ENCODE measurements at regions not wholly inside any gene's neighbourhood (a gene's known extent, or its start where the extent isn't known, plus 50 kb on each side); places are given as distances from the start of the nearest gene placed in this dataset.

GRCh38 chr1:215397106-215397505, 170.0 kb upstream of the KCTD3 start:
- H3K4me3 ChIP-seq (ENCODE audit: low read depth, low read length), result no peak overlapping the region
- DNase-seq (ENCODE audit: low read depth), result no peak
- TF ChIP-seq CTCF (IDR thresholded peaks at IDR 0.05; ENCODE audit: insufficient read depth, low read depth, low read length), result no peak

- TF ChIP-seq CTCF (IDR thresholded peaks at IDR 0.05; ENCODE audit: insufficient read depth, low read depth, low read length), result no peak
- DNase-seq (ENCODE audit: low read depth), result no peak
- H3K4me3 ChIP-seq (ENCODE audit: low read depth, low read length), result no peak overlapping the region
Observed at GRCh38 chr1:215397843-215398242, 169.3 kb upstream of the KCTD3 start.

- no peak for TF ChIP-seq CTCF (IDR thresholded peaks at IDR 0.05; ENCODE audit: insufficient read depth, low read depth, low read length)
- no peak overlapping the region for H3K4me3 ChIP-seq (ENCODE audit: low read depth, low read length)
- no peak for DNase-seq (ENCODE audit: low read depth)
Observed at GRCh38 chr1:215399787-215400186, 167.3 kb upstream of the KCTD3 start.

- no peak overlapping the region for H3K4me3 ChIP-seq (ENCODE audit: low read depth, low read length)
- no peak for TF ChIP-seq CTCF (IDR thresholded peaks at IDR 0.05; ENCODE audit: insufficient read depth, low read depth, low read length)
- no peak for DNase-seq (ENCODE audit: low read depth)
Observed at GRCh38 chr1:215400741-215401140, 166.4 kb upstream of the KCTD3 start.

DNA sequence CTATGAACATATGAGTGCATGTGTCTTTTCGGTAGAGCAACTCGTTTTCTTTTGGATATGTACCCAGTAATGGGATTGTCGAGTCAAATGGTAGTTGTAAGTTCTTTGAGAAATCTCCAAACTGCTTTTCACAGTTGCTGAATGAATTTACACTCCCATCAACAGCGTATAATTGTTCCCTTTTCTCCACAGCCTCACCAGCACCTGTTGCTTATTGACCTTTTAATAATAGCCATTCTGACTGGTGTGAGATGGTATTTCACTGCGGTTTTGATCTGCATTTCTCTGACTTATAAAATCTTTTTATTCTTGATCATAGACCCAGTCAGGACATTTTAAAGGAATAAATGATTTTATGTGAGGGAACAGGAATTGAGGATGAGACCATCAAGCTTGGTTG, 165.0 kb upstream of the KCTD3 start:
- TF ChIP-seq CTCF (IDR thresholded peaks at IDR 0.05; ENCODE audit: insufficient read depth, low read depth, low read length), result no peak
- H3K4me3 ChIP-seq (ENCODE audit: low read depth, low read length), result no peak overlapping the region
- DNase-seq (ENCODE audit: low read depth), result no peak

GRCh38 chr1:215405211-215405610, 161.9 kb upstream of the KCTD3 start:
- no peak overlapping the region for H3K4me3 ChIP-seq (ENCODE audit: low read depth, low read length)
- TF ChIP-seq CTCF (IDR thresholded peaks at IDR 0.05; ENCODE audit: insufficient read depth, low read depth, low read length), result no peak
- DNase-seq (ENCODE audit: low read depth), result no peak

DNA sequence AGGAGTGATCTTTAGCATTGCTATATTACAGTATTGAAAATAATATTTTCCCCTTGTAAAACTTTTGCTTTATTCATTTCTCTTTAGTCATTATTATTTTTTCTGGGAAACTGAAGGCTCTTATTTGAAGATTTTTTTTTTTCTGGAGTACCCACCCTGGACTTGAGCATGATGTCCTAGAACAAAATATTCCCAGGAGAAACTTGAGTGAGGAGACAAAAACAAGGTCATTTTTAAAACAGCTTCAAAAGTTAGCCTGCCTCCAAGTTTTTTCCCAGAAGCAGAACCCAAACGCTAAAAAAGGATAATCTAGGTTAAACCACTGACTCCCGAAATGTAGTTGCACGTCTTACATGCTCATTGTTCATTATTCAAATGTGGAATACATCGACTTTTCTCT, 160.2 kb upstream of the KCTD3 start:
- DNase-seq (ENCODE audit: low read depth), result no peak
- H3K4me3 ChIP-seq (ENCODE audit: low read depth, low read length), result no peak overlapping the region
- TF ChIP-seq CTCF (IDR thresholded peaks at IDR 0.05; ENCODE audit: insufficient read depth, low read depth, low read length), result no peak

Data from fibroblast of villous mesenchyme (primary cell).